ENCODE measurements at regions not wholly inside any gene's neighbourhood (a gene's known extent, or its start where the extent isn't known, plus 50 kb on each side); places are given as distances from the start of the nearest gene placed in this dataset.

GRCh38 chr17:77066165-77066564 is 74.6 kb upstream of the SEC14L1 start:
- TF ChIP-seq CTCF (IDR thresholded peaks at IDR 0.05; ENCODE audit: borderline replicate concordance, extremely low read depth, low read length, poor library complexity, severe bottlenecking) (no peak), EZH2 (IDR thresholded peaks at IDR 0.05; ENCODE audit: borderline replicate concordance, low read depth, low read length, severe bottlenecking) (no peak)
